GM12878 (cell line): ENCODE measurements at regions not wholly inside any gene's neighbourhood (a gene's known extent, or its start where the extent isn't known, plus 50 kb on each side); places are given as distances from the start of the nearest gene placed in this dataset.

Experiments used
- ATAC-seq: fragments of 200-7000 bp; cut with Tn5 transposase; 3 replicates; pipeline ENCODE4 v1.9.1; 2020; ENCODE audit warnings: mild to moderate bottlenecking, moderate library complexity
- BruUV-seq: library from RNA; stranded (reverse); fragments of 400-500 nt; replicated peaks from 2 replicates; lab custom pipeline; 2021; lab: Mats Ljungman, UMichigan
- CTCF ChIA-PET: fragments of 300-600 bp; sonication (Branson Sonifier 250); formaldehyde crosslinking; extraction: SDS; loops from one replicate; lab custom pipeline; 2021; ENCODE audit warnings: inconsistent platforms; lab: Yijun Ruan, JAX
- POLR2A ChIA-PET: fragments of 350-600 bp; formaldehyde crosslinking; extraction: SDS; loops from one replicate; lab custom pipeline; 2021; ENCODE audit warnings: inconsistent platforms; lab: Charles Lee
- RAD21 ChIA-PET: fragments of 300-600 bp; sonication (Branson Sonifier 250); formaldehyde crosslinking; loops from one replicate; lab custom pipeline; 2023; ENCODE audit warnings: antibody characterized with exemption; ENCODE audit not compliant: unreplicated experiment; lab: Charles Lee
- SMC1A ChIA-PET: fragments of 300-600 bp; sonication (Branson Sonifier 250); formaldehyde crosslinking; loops from one replicate; lab custom pipeline; 2023; ENCODE audit not compliant: unreplicated experiment, uncharacterized antibody; lab: Charles Lee
- DNase-seq: peaks from one replicate; pipeline ENCODE4 v3.0.0-alpha.2; 2011; ENCODE audit warnings: low read depth, low spot score
- FAIRE-seq: peaks from 3 replicates; lab custom pipeline; 2011; peaks lifted over from hg19 to GRCh38; lab: Jason Lieb, UNC
- H2AFZ ChIP-seq: 2 replicates; pipeline ENCODE4 v1.6.0; 2011; ENCODE audit warnings: low read depth, low read length, control low read depth; ENCODE audit not compliant: control insufficient read depth
- H3K27ac ChIP-seq: 2 replicates; pipeline ENCODE4 v1.5.1; 2011; ENCODE audit warnings: control low read depth; ENCODE audit not compliant: control insufficient read depth, insufficient read depth
- H3K27me3 ChIP-seq, 2 experiments: replicated peaks in 1 of 2; 2 replicates each; pipeline versions ENCODE4 v1.6.0 to v1.6.1; 2011; ENCODE audit warnings: low read length in 1 of 2; ENCODE audit not compliant: control insufficient read depth in 2 of 2, insufficient read depth in 2 of 2
- H3K36me3 ChIP-seq, 2 experiments: 2 replicates each; pipeline ENCODE4 v1.5.1; 2011; ENCODE audit warnings: low read length in 1 of 2; ENCODE audit not compliant: control insufficient read depth in 2 of 2, insufficient read depth in 2 of 2
- H3K4me1 ChIP-seq: 2 replicates; pipeline ENCODE4 v1.6.1; 2011; ENCODE audit warnings: mild to moderate bottlenecking, low read length, moderate library complexity, mixed read lengths; ENCODE audit not compliant: control insufficient read depth, insufficient read depth
- H3K4me2 ChIP-seq: 2 replicates; pipeline ENCODE4 v1.6.0; 2011; ENCODE audit warnings: control low read depth; ENCODE audit not compliant: control insufficient read depth, insufficient read depth
- H3K4me3 ChIP-seq: fragments of 200-600 bp; sonication (generic); 2 replicates; pipeline ENCODE4 v1.5.1; 2016
- H3K79me2 ChIP-seq: 2 replicates; pipeline ENCODE4 v1.6.0; 2011; ENCODE audit warnings: low read length; ENCODE audit not compliant: control insufficient read depth, insufficient read depth
- H3K9ac ChIP-seq: 2 replicates; pipeline ENCODE4 v1.8.0; 2011; ENCODE audit warnings: low read length, control low read depth, mixed read lengths; ENCODE audit not compliant: control insufficient read depth, insufficient read depth
- H3K9me3 ChIP-seq: replicated peaks from 3 replicates; pipeline ENCODE4 v1.5.1; 2011; ENCODE audit warnings: mild to moderate bottlenecking, low read length; ENCODE audit not compliant: control insufficient read depth, insufficient read depth
- H4K20me1 ChIP-seq: 2 replicates; pipeline ENCODE4 v1.6.0; 2011; ENCODE audit not compliant: control insufficient read depth, insufficient read depth
- DPF2 ChIP-seq: fragments of 450-650 bp; IDR thresholded peaks from 2 replicates; pipeline ENCODE4 v1.6.1; 2017; ENCODE audit warnings: mild to moderate bottlenecking
- ETV6 ChIP-seq, 2 experiments: fragments of 450-650 bp in 1 of 2; IDR thresholded peaks in 1 of 2; conservative IDR thresholded peaks in 1 of 2; 2 replicates each; pipeline ENCODE4 v1.6.1; 2014; ENCODE audit warnings: antibody characterized with exemption in 1 of 2, borderline replicate concordance in 1 of 2, low read depth in 1 of 2, mild to moderate bottlenecking in 1 of 2, moderate library complexity in 1 of 2
- GATAD2B ChIP-seq: fragments of 450-650 bp; conservative IDR thresholded peaks from 2 replicates; pipeline ENCODE4 v1.6.1; 2017; ENCODE audit warnings: low read depth, mild to moderate bottlenecking, moderate library complexity
- LARP7 ChIP-seq: fragments of 450-650 bp; IDR thresholded peaks from 2 replicates; pipeline ENCODE4 v1.6.1; 2017; ENCODE audit warnings: mild to moderate bottlenecking
- MTA3 ChIP-seq: IDR thresholded peaks from 2 replicates; pipeline ENCODE4 v1.6.1; 2012; ENCODE audit warnings: low read length, inconsistent platforms, borderline replicate concordance
- NR2C1 ChIP-seq: fragments of 450-650 bp; IDR thresholded peaks from 2 replicates; pipeline ENCODE4 v1.6.1; 2017; ENCODE audit warnings: antibody characterized with exemption, mild to moderate bottlenecking, moderate library complexity
- YBX1 ChIP-seq: fragments of 450-650 bp; IDR thresholded peaks from 2 replicates; pipeline ENCODE4 v1.6.1; 2016; ENCODE audit warnings: antibody characterized with exemption
- WGBS: methylation state at CpG from one replicate; pipeline ENCODE4 v1.1.6; 2016; ENCODE audit warnings: low lambda C conversion rate; ENCODE audit not compliant: insufficient replicate concordance, insufficient coverage; ENCODE audit errors: missing lambda C conversion rate; 5-methylcytosine and 5-hydroxymethylcytosine counted together
- in situ Hi-C: fragments of 300-500 bp; cut with MboI; formaldehyde crosslinking; loops from 9 replicates; pipeline ENCODE4 v1.14.3; 2018; ENCODE audit warnings: mixed read lengths
- intact Hi-C: fragments of 100-400 bp; cut with micrococcal nuclease; formaldehyde crosslinking; loops from one replicate; pipeline ENCODE4 v1.14.2; 2022; ENCODE audit not compliant: unreplicated experiment
- TF ChIP-seq, protein P1 (sequence below): fragments of 450-650 bp; IDR thresholded peaks from 2 replicates; pipeline ENCODE4 v1.6.1; 2017; ENCODE audit warnings: mild to moderate bottlenecking, moderate library complexity
- TF ChIP-seq, protein P2 (sequence below): fragments of 450-650 bp; formaldehyde crosslinking; IDR thresholded peaks from 2 replicates; pipeline ENCODE4 v1.4.0; 2020; ENCODE audit warnings: mild to moderate bottlenecking, moderate library complexity
- TF ChIP-seq, protein P3 (sequence below): fragments of 450-650 bp; IDR thresholded peaks from 2 replicates; pipeline ENCODE4 v1.6.1; 2017; ENCODE audit warnings: mild to moderate bottlenecking, low read depth, inconsistent platforms; ENCODE audit not compliant: poor library complexity, severe bottlenecking

DNA sequence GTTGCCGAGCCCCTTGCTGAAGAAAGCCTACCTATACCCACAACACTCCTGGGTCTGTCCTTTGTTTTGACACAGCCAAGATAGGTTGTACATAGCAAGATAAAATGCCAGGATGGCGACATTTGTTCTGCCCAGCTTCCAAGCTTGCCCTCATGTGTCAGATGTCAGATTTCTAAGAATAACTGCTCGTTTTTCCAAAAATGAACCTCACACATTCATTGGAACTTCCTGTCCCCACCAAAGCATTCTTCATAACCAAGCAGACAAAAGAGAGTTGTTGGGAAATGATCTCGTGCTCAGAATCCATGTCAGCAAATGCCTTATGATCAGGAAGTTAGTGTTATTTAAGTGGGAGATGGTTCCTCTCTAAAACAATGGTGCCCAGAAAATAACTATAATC, 210.1 kb downstream of the ZNF608 start (continued):
- TF ChIP-seq MTA3 (no peak), GATAD2B (no peak)
- TF ChIP-seq, all 136 proteins: peak for 0

DNA sequence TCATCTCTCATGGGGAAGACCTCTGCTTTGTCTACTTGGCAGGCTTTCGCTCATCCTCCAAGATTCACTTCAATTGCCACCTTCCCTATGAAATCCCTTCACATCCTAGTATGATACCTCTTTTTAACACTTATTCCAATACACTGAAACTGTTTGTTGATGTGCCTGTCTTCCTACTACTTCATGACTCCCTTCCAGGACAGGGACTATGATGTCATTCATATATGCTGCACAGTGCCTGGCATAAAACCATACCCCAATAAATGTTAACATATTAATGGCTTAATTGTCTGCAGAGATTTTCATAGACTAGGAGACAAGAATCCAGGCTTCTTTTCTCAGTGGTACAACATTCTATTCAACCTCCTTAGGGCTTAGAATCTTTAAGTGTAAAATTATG, 215.5 kb downstream of the ZNF608 start:
- DNase-seq (no peak), FAIRE-seq (no peak)
- H3K36me3 ChIP-seq: no peaks in the 10 kb centered on the region
- ChIA-PET POLR2A (no interaction called here), RAD21 (no interaction called here), SMC1A (no interaction called here), CTCF (interaction anchor here (1.9 kb wide), 1 partner anchor 11 kb away, joined by 6 read pairs; no protein-coding TSS in a partner anchor)
- intact Hi-C loops (no loop called here), in situ Hi-C loops (no loop called here)
- no TSS peak for BruUV-seq
- 0 out of 4 replicates have a peak, but pooled peaks cover 0 to 3% of the 10 kb centered on the region in 2 experiments for H3K27me3 ChIP-seq
- no peak overlapping the region for H3K9ac ChIP-seq
- H3K79me2 ChIP-seq: no peaks in the 10 kb centered on the region
- no peak overlapping the region for H3K27ac ChIP-seq
- no peak overlapping the region for H3K4me2 ChIP-seq
- no peaks in the 10 kb centered on the region; the same call in 2 of the 3 replicates for H3K9me3 ChIP-seq
- no peak overlapping the region for H2AFZ ChIP-seq
- no peak overlapping the region for H3K4me3 ChIP-seq
- H3K4me1 ChIP-seq: peaks cover 3% of the 10 kb centered on the region
- WGBS: 69% methylated on average over 1 of the region's 1 CpG
- TF ChIP-seq LARP7: no peak
- no peak for TF ChIP-seq YBX1
- TF ChIP-seq, protein P1, sequence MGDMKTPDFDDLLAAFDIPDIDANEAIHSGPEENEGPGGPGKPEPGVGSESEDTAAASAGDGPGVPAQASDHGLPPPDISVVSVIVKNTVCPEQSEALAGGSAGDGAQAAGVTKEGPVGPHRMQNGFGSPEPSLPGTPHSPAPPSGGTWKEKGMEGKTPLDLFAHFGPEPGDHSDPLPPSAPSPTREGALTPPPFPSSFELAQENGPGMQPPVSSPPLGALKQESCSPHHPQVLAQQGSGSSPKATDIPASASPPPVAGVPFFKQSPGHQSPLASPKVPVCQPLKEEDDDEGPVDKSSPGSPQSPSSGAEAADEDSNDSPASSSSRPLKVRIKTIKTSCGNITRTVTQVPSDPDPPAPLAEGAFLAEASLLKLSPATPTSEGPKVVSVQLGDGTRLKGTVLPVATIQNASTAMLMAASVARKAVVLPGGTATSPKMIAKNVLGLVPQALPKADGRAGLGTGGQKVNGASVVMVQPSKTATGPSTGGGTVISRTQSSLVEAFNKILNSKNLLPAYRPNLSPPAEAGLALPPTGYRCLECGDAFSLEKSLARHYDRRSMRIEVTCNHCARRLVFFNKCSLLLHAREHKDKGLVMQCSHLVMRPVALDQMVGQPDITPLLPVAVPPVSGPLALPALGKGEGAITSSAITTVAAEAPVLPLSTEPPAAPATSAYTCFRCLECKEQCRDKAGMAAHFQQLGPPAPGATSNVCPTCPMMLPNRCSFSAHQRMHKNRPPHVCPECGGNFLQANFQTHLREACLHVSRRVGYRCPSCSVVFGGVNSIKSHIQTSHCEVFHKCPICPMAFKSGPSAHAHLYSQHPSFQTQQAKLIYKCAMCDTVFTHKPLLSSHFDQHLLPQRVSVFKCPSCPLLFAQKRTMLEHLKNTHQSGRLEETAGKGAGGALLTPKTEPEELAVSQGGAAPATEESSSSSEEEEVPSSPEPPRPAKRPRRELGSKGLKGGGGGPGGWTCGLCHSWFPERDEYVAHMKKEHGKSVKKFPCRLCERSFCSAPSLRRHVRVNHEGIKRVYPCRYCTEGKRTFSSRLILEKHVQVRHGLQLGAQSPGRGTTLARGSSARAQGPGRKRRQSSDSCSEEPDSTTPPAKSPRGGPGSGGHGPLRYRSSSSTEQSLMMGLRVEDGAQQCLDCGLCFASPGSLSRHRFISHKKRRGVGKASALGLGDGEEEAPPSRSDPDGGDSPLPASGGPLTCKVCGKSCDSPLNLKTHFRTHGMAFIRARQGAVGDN: no peak
- TF ChIP-seq, protein P2, sequence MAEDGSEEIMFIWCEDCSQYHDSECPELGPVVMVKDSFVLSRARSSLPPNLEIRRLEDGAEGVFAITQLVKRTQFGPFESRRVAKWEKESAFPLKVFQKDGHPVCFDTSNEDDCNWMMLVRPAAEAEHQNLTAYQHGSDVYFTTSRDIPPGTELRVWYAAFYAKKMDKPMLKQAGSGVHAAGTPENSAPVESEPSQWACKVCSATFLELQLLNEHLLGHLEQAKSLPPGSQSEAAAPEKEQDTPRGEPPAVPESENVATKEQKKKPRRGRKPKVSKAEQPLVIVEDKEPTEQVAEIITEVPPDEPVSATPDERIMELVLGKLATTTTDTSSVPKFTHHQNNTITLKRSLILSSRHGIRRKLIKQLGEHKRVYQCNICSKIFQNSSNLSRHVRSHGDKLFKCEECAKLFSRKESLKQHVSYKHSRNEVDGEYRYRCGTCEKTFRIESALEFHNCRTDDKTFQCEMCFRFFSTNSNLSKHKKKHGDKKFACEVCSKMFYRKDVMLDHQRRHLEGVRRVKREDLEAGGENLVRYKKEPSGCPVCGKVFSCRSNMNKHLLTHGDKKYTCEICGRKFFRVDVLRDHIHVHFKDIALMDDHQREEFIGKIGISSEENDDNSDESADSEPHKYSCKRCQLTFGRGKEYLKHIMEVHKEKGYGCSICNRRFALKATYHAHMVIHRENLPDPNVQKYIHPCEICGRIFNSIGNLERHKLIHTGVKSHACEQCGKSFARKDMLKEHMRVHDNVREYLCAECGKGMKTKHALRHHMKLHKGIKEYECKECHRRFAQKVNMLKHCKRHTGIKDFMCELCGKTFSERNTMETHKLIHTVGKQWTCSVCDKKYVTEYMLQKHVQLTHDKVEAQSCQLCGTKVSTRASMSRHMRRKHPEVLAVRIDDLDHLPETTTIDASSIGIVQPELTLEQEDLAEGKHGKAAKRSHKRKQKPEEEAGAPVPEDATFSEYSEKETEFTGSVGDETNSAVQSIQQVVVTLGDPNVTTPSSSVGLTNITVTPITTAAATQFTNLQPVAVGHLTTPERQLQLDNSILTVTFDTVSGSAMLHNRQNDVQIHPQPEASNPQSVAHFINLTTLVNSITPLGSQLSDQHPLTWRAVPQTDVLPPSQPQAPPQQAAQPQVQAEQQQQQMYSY: no peak
- no peak for TF ChIP-seq NR2C1
- TF ChIP-seq, protein P3, sequence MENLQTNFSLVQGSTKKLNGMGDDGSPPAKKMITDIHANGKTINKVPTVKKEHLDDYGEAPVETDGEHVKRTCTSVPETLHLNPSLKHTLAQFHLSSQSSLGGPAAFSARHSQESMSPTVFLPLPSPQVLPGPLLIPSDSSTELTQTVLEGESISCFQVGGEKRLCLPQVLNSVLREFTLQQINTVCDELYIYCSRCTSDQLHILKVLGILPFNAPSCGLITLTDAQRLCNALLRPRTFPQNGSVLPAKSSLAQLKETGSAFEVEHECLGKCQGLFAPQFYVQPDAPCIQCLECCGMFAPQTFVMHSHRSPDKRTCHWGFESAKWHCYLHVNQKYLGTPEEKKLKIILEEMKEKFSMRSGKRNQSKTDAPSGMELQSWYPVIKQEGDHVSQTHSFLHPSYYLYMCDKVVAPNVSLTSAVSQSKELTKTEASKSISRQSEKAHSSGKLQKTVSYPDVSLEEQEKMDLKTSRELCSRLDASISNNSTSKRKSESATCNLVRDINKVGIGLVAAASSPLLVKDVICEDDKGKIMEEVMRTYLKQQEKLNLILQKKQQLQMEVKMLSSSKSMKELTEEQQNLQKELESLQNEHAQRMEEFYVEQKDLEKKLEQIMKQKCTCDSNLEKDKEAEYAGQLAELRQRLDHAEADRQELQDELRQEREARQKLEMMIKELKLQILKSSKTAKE: no peak
- no peak for TF ChIP-seq DPF2
- TF ChIP-seq ETV6 (conservative IDR thresholded peaks at IDR 0.05 in 1 of 2, IDR thresholded peaks at IDR 0.05 in 1 of 2; ENCODE audit: borderline replicate concordance in 1 of 2, low read depth in 1 of 2): no peak
- TF ChIP-seq, all 136 proteins: peak for 0
- H4K20me1 ChIP-seq: no peaks in the 10 kb centered on the region
- ATAC-seq: no peak
